ENCODE measurements at regions not wholly inside any gene's neighbourhood (a gene's known extent, or its start where the extent isn't known, plus 50 kb on each side); places are given as distances from the start of the nearest gene placed in this dataset.

DNA sequence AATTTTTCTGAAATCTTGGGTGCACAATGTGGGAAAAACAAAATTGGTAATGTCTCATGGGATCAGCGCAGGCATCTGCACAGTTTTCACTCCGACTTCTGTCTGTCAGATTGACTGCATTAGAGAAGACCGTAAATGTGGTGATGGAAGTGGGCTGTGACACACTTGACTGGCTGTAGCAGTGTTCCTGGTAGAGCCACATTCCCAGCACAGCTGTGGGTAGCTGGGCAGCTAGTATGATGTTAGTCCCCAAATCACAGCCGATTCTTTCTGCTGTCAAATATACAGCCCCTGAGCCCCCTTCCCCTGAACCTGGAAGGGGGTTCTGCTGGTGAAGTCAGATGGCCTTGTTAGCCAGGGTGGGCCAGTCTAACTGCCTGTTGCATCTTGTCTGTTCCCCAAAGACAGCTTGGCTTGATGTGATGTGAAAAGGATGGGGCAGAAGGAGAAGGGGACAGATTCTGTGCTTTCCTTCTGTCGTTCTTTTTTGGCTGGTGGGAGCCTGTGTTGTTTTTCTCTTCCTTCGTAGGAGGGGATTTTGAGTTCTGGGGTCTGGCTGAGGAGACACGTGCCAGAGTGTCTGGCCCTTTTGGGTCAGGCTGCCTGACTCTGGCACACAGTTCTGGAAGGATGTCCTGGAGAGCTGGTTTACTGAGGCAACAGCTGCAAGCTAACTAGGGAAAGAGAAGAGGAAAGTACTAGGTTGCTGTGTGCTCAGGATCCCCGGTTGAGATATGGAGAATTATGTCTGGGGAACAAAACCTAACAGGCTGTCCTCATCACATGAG, 66.4 kb upstream of the SPRY4 start (continued):
- TF ChIP-seq ZNF513 (CRISPR knock-in tag; conservative IDR thresholded peaks at IDR 0.05), result no peak
- TF ChIP-seq KAT7 (CRISPR knock-in tag; IDR thresholded peaks at IDR 0.05; ENCODE audit: borderline replicate concordance), result no peak
- TF ChIP-seq KMT2B (CRISPR knock-in tag; IDR thresholded peaks at IDR 0.05), result no peak
- TF ChIP-seq TAF15 (IDR thresholded peaks at IDR 0.05; ENCODE audit: low read depth, low read length, poor library complexity, severe bottlenecking), result no peak
- TF ChIP-seq NCOA2 (CRISPR knock-in tag; IDR thresholded peaks at IDR 0.05), result no peak
- no peak for TF ChIP-seq TBP (CRISPR knock-in tag; IDR thresholded peaks at IDR 0.05)
- TF ChIP-seq ZFX (CRISPR knock-in tag; IDR thresholded peaks at IDR 0.05; ENCODE audit: low read depth), result no peak

GRCh38 chr5:142390334-142390733, 65.5 kb upstream of the SPRY4 start:
- POLR2A ChIA-PET, result no interaction called here
- peaks cover 50% of the 10 kb centered on the region for H3K4me1 ChIP-seq (ENCODE audit: insufficient read depth, low read length)
- no peak overlapping the region for H3K27ac ChIP-seq (ENCODE audit: extremely low read length, insufficient read depth, low read length)

More at GRCh38 chr5:142390334-142390733, 65.5 kb upstream of the SPRY4 start:
- in situ Hi-C loops (cut with HindIII; ENCODE audit: extremely low pct_ligation_motif_present, low pct_unique_long_range_greater_than_20kb) (no loop called here), intact Hi-C loops (cut with micrococcal nuclease; ENCODE audit: unreplicated experiment) (no loop called here)
- H4K20me1 ChIP-seq (ENCODE audit: insufficient read depth, low read length), result no peaks in the 10 kb centered on the region
- no peak overlapping the region for H3K9ac ChIP-seq (ENCODE audit: insufficient read depth, low read depth, low read length)
- peaks cover 0 to 3% of the 10 kb centered on the region in 2 experiments; a peak in 1 of 5 replicates for H3K36me3 ChIP-seq (replicated peaks in 1 of 2; ENCODE audit: control insufficient read depth in 1 of 2, insufficient read depth in 2 of 2, low read length in 2 of 2)
- no peaks in the 10 kb centered on the region for H3K9me3 ChIP-seq (ENCODE audit: low read length)
- TF ChIP-seq EZH2 (conservative IDR thresholded peaks at IDR 0.05; ENCODE audit: low read depth, low read length), result no peak
- TF ChIP-seq ERF (CRISPR knock-in tag; IDR thresholded peaks at IDR 0.05), result no peak
- no peak for TF ChIP-seq HOXA9 (CRISPR knock-in tag; IDR thresholded peaks at IDR 0.05; ENCODE audit: borderline replicate concordance)
- TF ChIP-seq ZNF17 (CRISPR knock-in tag; IDR thresholded peaks at IDR 0.05), result no peak
- no peak for TF ChIP-seq ARNT (IDR thresholded peaks at IDR 0.05)
- TF ChIP-seq NFE2 (CRISPR knock-in tag; IDR thresholded peaks at IDR 0.05), result no peak
- no peak for TF ChIP-seq HIC2 (CRISPR knock-in tag; IDR thresholded peaks at IDR 0.05; ENCODE audit: low read depth)
- no peak for TF ChIP-seq SKI (IDR thresholded peaks at IDR 0.05; ENCODE audit: partially characterized antibody)
- TF ChIP-seq RXRA (CRISPR knock-in tag; IDR thresholded peaks at IDR 0.05), result no peak
- H3K4me2 ChIP-seq (ENCODE audit: low read depth, low read length), result no peak overlapping the region
- H2AFZ ChIP-seq (ENCODE audit: low read length), result no peak overlapping the region
- WGBS (ENCODE audit: low lambda C conversion rate), result 64% methylated on average over 3 of the region's 3 CpGs
- no peak overlapping the region for H3K4me3 ChIP-seq (replicated peaks in 1 of 3; ENCODE audit: insufficient read depth in 1 of 3, low read depth in 2 of 3, low read length in 3 of 3)
- no peaks in the 10 kb centered on the region for H3K27me3 ChIP-seq (ENCODE audit: control insufficient read depth in 1 of 2, insufficient read depth in 2 of 2, low read length in 2 of 2)
- FAIRE-seq (no peak), ATAC-seq (no peak), DNase-seq (ENCODE audit: low spot score) (no peak)
- BruUV-seq (replicated peaks), result no TSS peak
- no peaks in the 10 kb centered on the region for H3K79me2 ChIP-seq (ENCODE audit: insufficient read depth, low read length)
- CTCF ChIA-PET (ENCODE audit: low intra/inter-chr PET ratio, low total read pairs), result no interaction called here
